WERI-Rb-1 (cell line): ENCODE measurements at regions not wholly inside any gene's neighbourhood (a gene's known extent, or its start where the extent isn't known, plus 50 kb on each side); places are given as distances from the start of the nearest gene placed in this dataset.
"Not testable (repeated sequence)": the region's sequence is repeated elsewhere in the genome, so short reads cannot be mapped to it uniquely, and the experiment has no call there.

Source experiments
- DNase-seq: peaks from one replicate; pipeline ENCODE4 v3.0.0-alpha.2; 2020
- H3K27ac ChIP-seq: fragments of 250-450 bp; sonication (Bioruptor Pico); 2 replicates; pipeline ENCODE4 v1.5.1; 2020; ENCODE audit warnings: mild to moderate bottlenecking, moderate library complexity
- H3K27me3 ChIP-seq: fragments of 250-450 bp; sonication (Bioruptor Pico); 2 replicates; pipeline ENCODE4 v1.5.1; 2021; ENCODE audit warnings: mild to moderate bottlenecking, low read depth, moderate library complexity; ENCODE audit not compliant: insufficient read depth, severe bottlenecking
- H3K36me3 ChIP-seq: fragments of 250-450 bp; sonication (Bioruptor Pico); 2 replicates; pipeline ENCODE4 v1.5.1; 2020; ENCODE audit warnings: mild to moderate bottlenecking, moderate library complexity
- H3K4me3 ChIP-seq: 2 replicates; pipeline ENCODE4 v1.5.1; 2011; ENCODE audit warnings: low read depth, mild to moderate bottlenecking, control low read depth, low read length
- H3K9me3 ChIP-seq: fragments of 250-450 bp; sonication (Bioruptor Pico); 2 replicates; pipeline ENCODE4 v1.5.1; 2021; ENCODE audit warnings: mild to moderate bottlenecking, moderate library complexity; ENCODE audit not compliant: severe bottlenecking
- TF ChIP-seq, protein P1 (sequence below): IDR thresholded peaks from 2 replicates; pipeline ENCODE4 v1.5.1; 2011; ENCODE audit warnings: low read depth, mild to moderate bottlenecking, control low read depth, inconsistent platforms, low read length

DNA sequence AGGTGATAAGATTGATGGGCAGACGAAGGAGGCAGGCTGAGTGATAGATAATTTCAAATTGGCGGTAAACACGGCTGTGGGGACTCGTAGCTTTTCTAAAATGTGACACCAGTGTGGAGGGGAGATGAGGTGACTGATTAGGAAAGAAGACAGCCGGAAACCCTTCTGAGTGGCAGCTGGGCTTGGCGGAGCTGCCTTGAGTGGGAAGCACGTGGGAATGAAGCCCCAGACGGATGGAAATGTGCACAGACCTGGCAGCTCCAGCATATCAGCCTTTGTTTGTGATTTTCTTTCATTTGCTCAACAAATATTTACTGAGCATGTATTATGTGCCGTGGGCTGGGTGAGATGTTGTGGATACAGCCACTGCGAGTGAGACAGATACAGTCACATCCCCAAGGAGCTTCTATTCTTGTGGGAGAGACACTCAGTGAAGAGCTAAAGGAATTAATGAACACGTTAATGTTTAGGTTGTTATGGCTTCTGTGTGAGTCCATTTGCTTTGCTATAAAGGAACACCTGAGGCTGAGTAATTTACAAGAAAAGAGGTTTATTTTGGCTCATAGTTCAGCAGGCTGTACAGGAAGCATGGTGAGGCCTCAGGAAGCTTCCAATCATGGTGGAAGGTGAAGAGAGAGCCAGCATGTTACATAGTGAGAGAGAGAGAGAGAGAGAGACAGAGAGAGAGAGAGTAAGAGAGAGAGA, 65.5 kb upstream of the LHX5 start:
- Histone ChIP-seq H3K27me3 (peaks cover 6% of the 10 kb centered on the region), H3K9me3 (no peaks in the 10 kb centered on the region), H3K36me3 (no peaks in the 10 kb centered on the region), H3K27ac (no peak overlapping the region), H3K4me3 (no peak overlapping the region)
- TF ChIP-seq, protein P1, sequence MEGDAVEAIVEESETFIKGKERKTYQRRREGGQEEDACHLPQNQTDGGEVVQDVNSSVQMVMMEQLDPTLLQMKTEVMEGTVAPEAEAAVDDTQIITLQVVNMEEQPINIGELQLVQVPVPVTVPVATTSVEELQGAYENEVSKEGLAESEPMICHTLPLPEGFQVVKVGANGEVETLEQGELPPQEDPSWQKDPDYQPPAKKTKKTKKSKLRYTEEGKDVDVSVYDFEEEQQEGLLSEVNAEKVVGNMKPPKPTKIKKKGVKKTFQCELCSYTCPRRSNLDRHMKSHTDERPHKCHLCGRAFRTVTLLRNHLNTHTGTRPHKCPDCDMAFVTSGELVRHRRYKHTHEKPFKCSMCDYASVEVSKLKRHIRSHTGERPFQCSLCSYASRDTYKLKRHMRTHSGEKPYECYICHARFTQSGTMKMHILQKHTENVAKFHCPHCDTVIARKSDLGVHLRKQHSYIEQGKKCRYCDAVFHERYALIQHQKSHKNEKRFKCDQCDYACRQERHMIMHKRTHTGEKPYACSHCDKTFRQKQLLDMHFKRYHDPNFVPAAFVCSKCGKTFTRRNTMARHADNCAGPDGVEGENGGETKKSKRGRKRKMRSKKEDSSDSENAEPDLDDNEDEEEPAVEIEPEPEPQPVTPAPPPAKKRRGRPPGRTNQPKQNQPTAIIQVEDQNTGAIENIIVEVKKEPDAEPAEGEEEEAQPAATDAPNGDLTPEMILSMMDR, result no peak
- no peak for DNase-seq

DNA sequence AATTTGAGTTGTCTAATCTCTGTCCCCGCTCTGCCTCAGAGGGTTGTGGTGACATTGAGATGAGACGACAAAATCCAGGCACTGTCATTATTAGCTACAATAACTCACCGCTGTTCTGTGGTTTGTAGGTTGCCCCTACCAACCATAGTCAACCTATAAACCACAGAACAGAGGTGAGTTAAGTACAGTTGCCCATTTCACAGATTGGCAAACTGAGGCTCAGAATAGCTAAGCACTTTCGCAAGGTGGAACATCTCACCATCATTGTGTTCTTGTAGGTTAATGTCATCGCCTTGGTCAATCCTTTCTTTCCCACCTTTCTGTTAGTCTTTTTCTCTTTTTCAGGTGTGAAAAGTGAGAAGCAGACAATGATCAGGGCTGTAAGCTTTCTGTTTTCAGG, 63.4 kb upstream of the LHX5 start:
- Histone ChIP-seq H3K27ac (no peak overlapping the region), H3K36me3 (no peaks in the 10 kb centered on the region), H3K27me3 (peaks cover 6% of the 10 kb centered on the region), H3K4me3 (no peak overlapping the region), H3K9me3 (no peaks in the 10 kb centered on the region)
- DNase-seq, result no peak
- TF ChIP-seq, protein P1, result no peak

DNA sequence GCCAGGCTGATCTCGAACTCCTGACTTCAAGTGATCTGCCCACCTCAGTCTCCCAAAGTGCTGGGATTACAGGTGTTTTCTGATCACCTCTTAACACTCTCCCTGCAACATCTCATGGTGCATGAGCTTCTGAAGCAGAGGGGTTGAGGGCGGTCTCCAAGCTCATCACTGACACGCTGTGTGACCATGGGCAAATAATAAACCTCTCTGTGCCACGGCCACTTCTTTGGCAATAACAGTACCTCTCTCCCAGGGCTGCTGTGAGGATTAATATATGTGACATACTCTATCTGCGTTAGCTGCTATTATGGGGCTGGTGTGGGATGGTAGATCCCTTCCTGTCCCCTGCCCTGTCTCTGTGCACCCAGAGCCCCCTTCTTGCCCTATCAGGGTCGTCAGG, 62.9 kb upstream of the LHX5 start:
- TF ChIP-seq, protein P1, result no peak
- H3K9me3 ChIP-seq, result no peaks in the 10 kb centered on the region

DNA sequence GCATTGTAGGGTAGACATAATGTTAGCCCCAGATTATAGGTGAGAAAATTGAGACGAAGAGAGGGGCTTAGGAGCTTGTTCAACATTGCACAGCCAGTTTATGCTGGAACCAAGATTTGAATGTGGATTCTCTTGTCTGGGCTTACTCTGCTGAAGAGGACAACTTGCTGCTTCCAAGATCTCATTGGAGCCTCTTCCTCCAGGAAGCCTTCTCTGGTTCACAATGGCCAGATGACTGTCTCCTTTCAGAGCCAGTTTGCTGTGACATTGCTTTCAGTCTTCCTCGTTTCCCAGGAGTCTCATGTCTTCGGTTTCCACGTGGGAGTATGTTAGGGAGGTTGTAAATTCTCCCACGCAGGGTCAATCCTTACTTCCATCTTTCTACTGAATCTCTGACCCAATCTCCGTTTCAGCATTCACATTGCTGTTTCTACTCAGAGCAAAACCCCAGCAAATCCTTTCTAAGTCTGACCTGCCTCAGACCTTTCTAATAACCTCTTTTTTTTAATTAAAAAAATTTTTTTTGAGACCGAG, 62.2 kb upstream of the LHX5 start:
- Histone ChIP-seq H3K36me3 (no peaks in the 10 kb centered on the region), H3K9me3 (no peaks in the 10 kb centered on the region), H3K4me3 (no peak overlapping the region), H3K27ac (no peak overlapping the region), H3K27me3 (peaks cover 3% of the 10 kb centered on the region)
- no peak for DNase-seq
- TF ChIP-seq, protein P1, result no peak

More for the DNA sequence above, 62.9 kb upstream of the LHX5 start:
- no peak for DNase-seq
- no peak overlapping the region for H3K4me3 ChIP-seq
- no peak overlapping the region for H3K27ac ChIP-seq
- H3K36me3 ChIP-seq, result no peaks in the 10 kb centered on the region
- peaks cover 4% of the 10 kb centered on the region for H3K27me3 ChIP-seq

DNA sequence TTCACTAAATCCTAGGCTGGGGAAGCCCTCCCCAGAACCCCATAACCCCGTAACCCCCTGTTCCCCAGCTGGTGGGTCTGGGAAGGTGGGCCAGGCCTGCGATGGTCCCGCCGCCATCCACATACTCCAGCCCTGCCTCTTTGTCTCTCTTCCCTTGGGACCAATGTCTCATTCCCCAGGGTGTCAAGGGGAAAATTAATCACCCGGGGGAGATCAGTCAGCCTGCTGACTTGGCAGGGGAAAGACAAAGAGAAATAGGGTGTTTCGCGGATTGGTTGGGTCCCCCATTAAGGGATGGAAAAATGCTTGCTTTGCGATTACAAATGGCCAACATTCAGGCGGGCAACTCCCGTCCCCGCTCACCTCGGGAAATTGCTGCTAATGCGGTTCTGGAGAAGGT, 60.6 kb upstream of the LHX5 start:
- no peaks in the 10 kb centered on the region for H3K36me3 ChIP-seq
- DNase-seq, result no peak
- H3K27ac ChIP-seq, result no peak overlapping the region
- no peaks in the 10 kb centered on the region for H3K9me3 ChIP-seq
- peaks cover 3% of the 10 kb centered on the region for H3K27me3 ChIP-seq
- H3K4me3 ChIP-seq, result no peak overlapping the region
- TF ChIP-seq, protein P1, result no peak

DNA sequence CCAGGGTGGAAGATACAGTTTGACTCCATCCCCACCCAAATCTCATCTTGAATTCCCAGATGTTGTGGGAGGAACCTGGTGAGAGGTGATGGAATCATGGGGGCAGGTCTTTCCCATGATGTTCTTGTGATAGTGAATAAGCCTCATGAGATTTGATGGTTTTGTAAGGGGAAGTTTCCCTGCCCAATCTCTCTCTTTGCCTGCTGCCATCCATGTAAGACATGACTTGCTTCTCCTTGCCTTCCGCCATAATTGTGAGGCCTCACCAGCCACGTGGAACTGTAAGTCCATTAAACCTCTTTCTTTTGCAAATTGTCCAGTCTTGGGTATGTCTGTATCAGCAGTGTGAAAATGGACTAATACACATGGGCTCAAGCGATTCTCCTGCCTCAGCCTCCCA, 59.4 kb upstream of the LHX5 start:
- H3K4me3 ChIP-seq, DNase-seq, H3K9me3 ChIP-seq, H3K27ac ChIP-seq, H3K36me3 ChIP-seq, H3K27me3 ChIP-seq: not testable (repeated sequence)
